SK-N-SH treated with all-trans-retinoic acid at 6 μM for 48 hours (cell line): ENCODE measurements at regions not wholly inside any gene's neighbourhood (a gene's known extent, or its start where the extent isn't known, plus 50 kb on each side); places are given as distances from the start of the nearest gene placed in this dataset.

Source experiments
- ATAC-seq: fragments of 200-7000 bp; cut with Tn5 transposase; 3 replicates; pipeline ENCODE4 v1.9.1; 2020; ENCODE audit warnings: mild to moderate bottlenecking, moderate library complexity
- ARNTL ChIP-seq: fragments of 450-650 bp; formaldehyde crosslinking; IDR thresholded peaks from 2 replicates; pipeline ENCODE4 v1.5.0; 2020; ENCODE audit warnings: low read depth, mild to moderate bottlenecking, moderate library complexity, borderline replicate concordance
- BACH2 ChIP-seq: fragments of 250-450 bp; sonication (Bioruptor Pico); IDR thresholded peaks from 2 replicates; pipeline ENCODE4 v1.9.0; 2021; ENCODE audit warnings: mild to moderate bottlenecking, borderline replicate concordance
- CSDC2 ChIP-seq: fragments of 250-450 bp; sonication (Bioruptor Pico); IDR thresholded peaks from 2 replicates; pipeline ENCODE4 v1.5.0; 2020; ENCODE audit warnings: mild to moderate bottlenecking, moderate library complexity
- CSRNP3 ChIP-seq: fragments of 250-450 bp; sonication (Bioruptor Pico); IDR thresholded peaks from 2 replicates; pipeline ENCODE4 v1.5.1; 2021; ENCODE audit warnings: mild to moderate bottlenecking, moderate library complexity
- ESRRG ChIP-seq: fragments of 250-450 bp; sonication (Bioruptor Pico); IDR thresholded peaks from 2 replicates; pipeline ENCODE4 v1.6.1; 2021; ENCODE audit warnings: mild to moderate bottlenecking
- GLIS3 ChIP-seq: fragments of 250-450 bp; sonication (Bioruptor Pico); IDR thresholded peaks from 2 replicates; pipeline ENCODE4 v1.5.0; 2020; ENCODE audit warnings: mild to moderate bottlenecking, moderate library complexity
- ISL1 ChIP-seq: fragments of 250-450 bp; sonication (Bioruptor Pico); IDR thresholded peaks from 2 replicates; pipeline ENCODE4 v2.1.2; 2022; ENCODE audit warnings: mild to moderate bottlenecking, moderate library complexity
- PATZ1 ChIP-seq: fragments of 250-450 bp; sonication (Bioruptor Pico); IDR thresholded peaks from 2 replicates; pipeline ENCODE4 v1.8.0; 2020; ENCODE audit warnings: mild to moderate bottlenecking, moderate library complexity, borderline replicate concordance
- POU6F1 ChIP-seq: fragments of 250-450 bp; sonication (Bioruptor Pico); IDR thresholded peaks from 2 replicates; pipeline ENCODE4 v1.8.0; 2021; ENCODE audit warnings: low read depth, mild to moderate bottlenecking, moderate library complexity, borderline replicate concordance
- PPARA ChIP-seq: fragments of 250-450 bp; sonication (Bioruptor Pico); IDR thresholded peaks from 2 replicates; pipeline ENCODE4 v1.5.0; 2020; ENCODE audit warnings: mild to moderate bottlenecking, borderline replicate concordance
- RARB ChIP-seq: fragments of 250-450 bp; sonication (Bioruptor Pico); IDR thresholded peaks from 2 replicates; pipeline ENCODE4 v1.8.0; 2021; ENCODE audit warnings: mild to moderate bottlenecking, moderate library complexity
- SNAI2 ChIP-seq: fragments of 250-450 bp; sonication (Bioruptor Pico); IDR thresholded peaks from 2 replicates; pipeline ENCODE4 v1.5.0; 2020; ENCODE audit warnings: mild to moderate bottlenecking, moderate library complexity
- TCF4 ChIP-seq: fragments of 250-450 bp; sonication (Bioruptor Pico); IDR thresholded peaks from 2 replicates; pipeline ENCODE4 v1.8.0; 2021; ENCODE audit warnings: mild to moderate bottlenecking, moderate library complexity, borderline replicate concordance
- TOX ChIP-seq: fragments of 250-450 bp; sonication (Bioruptor Pico); IDR thresholded peaks from 2 replicates; pipeline ENCODE4 v1.8.0; 2021; ENCODE audit warnings: mild to moderate bottlenecking, moderate library complexity, borderline replicate concordance
- TSHZ2 ChIP-seq: fragments of 250-450 bp; sonication (Bioruptor Pico); IDR thresholded peaks from 2 replicates; pipeline ENCODE4 v1.5.0; 2020; ENCODE audit warnings: mild to moderate bottlenecking, moderate library complexity
- ZC3H10 ChIP-seq: fragments of 250-450 bp; sonication (Bioruptor Pico); IDR thresholded peaks from 2 replicates; pipeline ENCODE4 v1.5.1; 2021; ENCODE audit warnings: mild to moderate bottlenecking, moderate library complexity
- ZFP3 ChIP-seq: fragments of 250-450 bp; sonication (Bioruptor Pico); IDR thresholded peaks from 2 replicates; pipeline ENCODE4 v1.5.0; 2020; ENCODE audit warnings: mild to moderate bottlenecking, moderate library complexity
- ZFP30 ChIP-seq: fragments of 450-650 bp; formaldehyde crosslinking; IDR thresholded peaks from 2 replicates; pipeline ENCODE4 v1.5.0; 2022; ENCODE audit warnings: mild to moderate bottlenecking, moderate library complexity
- ZNF565 ChIP-seq: fragments of 450-650 bp; formaldehyde crosslinking; conservative IDR thresholded peaks from 2 replicates; pipeline ENCODE4 v1.5.0; 2020; ENCODE audit warnings: low read depth, mild to moderate bottlenecking, moderate library complexity
- ZNF70 ChIP-seq: fragments of 450-650 bp; formaldehyde crosslinking; IDR thresholded peaks from 2 replicates; pipeline ENCODE4 v1.5.0; 2020; ENCODE audit warnings: mild to moderate bottlenecking, moderate library complexity
- ZNF8 ChIP-seq: fragments of 450-650 bp; formaldehyde crosslinking; IDR thresholded peaks from 2 replicates; pipeline ENCODE4 v1.5.0; 2020; ENCODE audit warnings: mild to moderate bottlenecking, moderate library complexity

DNA sequence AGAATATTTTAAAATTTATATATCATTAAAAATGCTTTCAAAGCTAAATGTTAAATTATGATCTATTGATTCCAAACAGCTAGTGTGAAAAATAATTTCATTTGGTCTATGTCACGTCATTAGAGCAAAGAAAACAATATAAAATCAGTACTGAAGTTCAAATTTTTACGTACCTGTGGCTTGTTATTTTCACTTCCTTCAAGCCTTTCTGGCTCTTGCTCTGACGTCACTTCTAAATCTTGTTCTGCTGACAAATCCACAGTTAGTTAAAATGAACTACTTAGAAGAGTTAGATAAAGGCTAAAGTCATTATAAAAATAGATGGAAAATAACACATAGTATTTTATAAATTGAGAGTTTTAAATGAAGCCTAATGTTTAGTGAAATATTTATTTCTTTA is 147.7 kb upstream of the TUBA3C start (continued):
- TF ChIP-seq POU6F1 (CRISPR knock-in tag) (no peak), ZFP30 (CRISPR knock-in tag) (no peak), TOX (CRISPR knock-in tag) (no peak), ZC3H10 (CRISPR knock-in tag) (no peak), ZNF8 (CRISPR knock-in tag) (no peak), ZFP3 (CRISPR knock-in tag) (no peak)
- TF ChIP-seq, all 23 proteins: peak for 0

GRCh38 chr13:19324325-19324724 is 142.7 kb upstream of the TUBA3C start:
- no peak for ATAC-seq
- no peak for TF ChIP-seq BACH2 (CRISPR knock-in tag)
- no peak for TF ChIP-seq ZFP3 (CRISPR knock-in tag)

DNA sequence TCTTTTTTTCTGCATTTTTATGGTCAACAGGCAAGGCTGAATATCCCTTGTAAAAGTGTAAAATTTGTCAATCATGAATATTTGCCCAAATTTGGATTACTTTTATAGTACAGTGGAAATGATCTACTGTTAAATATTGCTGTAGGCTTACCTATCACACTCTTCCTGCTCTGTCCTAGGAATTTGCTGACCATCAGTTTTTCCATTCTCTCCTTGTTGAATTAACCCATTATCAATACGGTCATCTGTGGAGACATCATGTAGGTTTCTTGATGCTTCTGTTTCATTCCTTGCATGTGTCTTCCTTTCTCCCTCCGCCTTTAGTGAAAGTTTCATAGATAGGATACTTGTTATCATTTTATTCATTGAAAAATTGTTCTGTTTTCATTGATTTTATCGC is 139.6 kb upstream of the TUBA3C start:
- no peak for TF ChIP-seq TCF4 (CRISPR knock-in tag)
- TF ChIP-seq SNAI2 (CRISPR knock-in tag) = no peak
- no peak for TF ChIP-seq TSHZ2 (CRISPR knock-in tag)
- TF ChIP-seq ZFP30 (CRISPR knock-in tag) = no peak
- no peak for TF ChIP-seq CSRNP3 (CRISPR knock-in tag)
- no peak for TF ChIP-seq GLIS3 (CRISPR knock-in tag)
- no peak for TF ChIP-seq CSDC2 (CRISPR knock-in tag)
- no peak for TF ChIP-seq ZNF70 (CRISPR knock-in tag)
- no peak for TF ChIP-seq POU6F1 (CRISPR knock-in tag)
- TF ChIP-seq ESRRG (CRISPR knock-in tag) = no peak
- no peak for TF ChIP-seq PATZ1 (CRISPR knock-in tag)
- TF ChIP-seq ARNTL (CRISPR knock-in tag) = no peak
- TF ChIP-seq ZC3H10 (CRISPR knock-in tag) = no peak
- no peak for TF ChIP-seq PPARA
- TF ChIP-seq ZNF565 (CRISPR knock-in tag) = no peak
- no peak for TF ChIP-seq ISL1
- no peak for TF ChIP-seq RARB (CRISPR knock-in tag)
- TF ChIP-seq BACH2 (CRISPR knock-in tag) = no peak
- no peak for TF ChIP-seq ZNF8 (CRISPR knock-in tag)
- ATAC-seq = no peak
